ENCODE measurements at regions not wholly inside any gene's neighbourhood (a gene's known extent, or its start where the extent isn't known, plus 50 kb on each side); places are given as distances from the start of the nearest gene placed in this dataset.

- DNase-seq (ENCODE audit: low spot score) = no peak
These were observed 515.3 kb downstream of the EPHB1 start for GRCh38 chr3:135310317-135310716.

- DNase-seq (ENCODE audit: low spot score) = no peak
These were observed 516.6 kb downstream of the EPHB1 start for GRCh38 chr3:135311699-135312098.

- DNase-seq (ENCODE audit: low spot score) = no peak
These were observed 519.2 kb downstream of the EPHB1 start for GRCh38 chr3:135314237-135314636.

- DNase-seq (ENCODE audit: low spot score) = no peak
These were observed 529.2 kb downstream of the EPHB1 start for GRCh38 chr3:135324301-135324700.

- DNase-seq (ENCODE audit: low spot score) = no peak
These were observed 530.0 kb downstream of the EPHB1 start for GRCh38 chr3:135325096-135325495.

- no peak for DNase-seq (ENCODE audit: low spot score)
These were observed 530.7 kb downstream of the EPHB1 start for GRCh38 chr3:135325726-135326235.

GRCh38 chr3:135326851-135327250 lies 531.8 kb downstream of the EPHB1 start:
- no peak for DNase-seq (ENCODE audit: low spot score)

- no peak for DNase-seq (ENCODE audit: low spot score)
These were observed 533.0 kb downstream of the EPHB1 start for GRCh38 chr3:135328036-135328435.

- peak; percentile 9 for DNase-seq (ENCODE audit: low spot score)
These were observed 534.4 kb downstream of the EPHB1 start for GRCh38 chr3:135329479-135329878.

- DNase-seq (ENCODE audit: low spot score) = no peak
These were observed 542.1 kb downstream of the EPHB1 start for GRCh38 chr3:135337192-135337591.

- no peak for DNase-seq (ENCODE audit: low spot score)
These were observed 553.6 kb downstream of the EPHB1 start for GRCh38 chr3:135348690-135349089.

GRCh38 chr3:135349254-135349948 lies 554.3 kb downstream of the EPHB1 start:
- DNase-seq (ENCODE audit: low spot score) = no peak

- DNase-seq (ENCODE audit: low spot score) = no peak
These were observed 557.2 kb downstream of the EPHB1 start for GRCh38 chr3:135352213-135352612.

GRCh38 chr3:135362889-135363288 lies 567.8 kb downstream of the EPHB1 start:
- DNase-seq (ENCODE audit: low spot score) = no peak

GRCh38 chr3:135364676-135365075 lies 569.6 kb downstream of the EPHB1 start:
- no peak for DNase-seq (ENCODE audit: low spot score)

- no peak for DNase-seq (ENCODE audit: low spot score)
These were observed 571.8 kb downstream of the EPHB1 start for GRCh38 chr3:135366816-135367215.

- no peak for DNase-seq (ENCODE audit: low spot score)
These were observed 573.3 kb downstream of the EPHB1 start for GRCh38 chr3:135368316-135368715.

GRCh38 chr3:135368781-135369180 lies 573.7 kb downstream of the EPHB1 start:
- no peak for DNase-seq (ENCODE audit: low spot score)

- DNase-seq (ENCODE audit: low spot score) = no peak
These were observed 579.5 kb downstream of the EPHB1 start for GRCh38 chr3:135374571-135374970.

- no peak for DNase-seq (ENCODE audit: low spot score)
These were observed 583.3 kb upstream of the PPP2R3A start for GRCh38 chr3:135382188-135382587.

- no peak for DNase-seq (ENCODE audit: low spot score)
These were observed 582.9 kb upstream of the PPP2R3A start for GRCh38 chr3:135382621-135383020.

- peak; percentile 21 for DNase-seq (ENCODE audit: low spot score)
These were observed 582.2 kb upstream of the PPP2R3A start for GRCh38 chr3:135383301-135383700.

GRCh38 chr3:135392151-135392550 lies 573.4 kb upstream of the PPP2R3A start:
- DNase-seq (ENCODE audit: low spot score) = no peak

GRCh38 chr3:135393159-135393558 lies 572.4 kb upstream of the PPP2R3A start:
- DNase-seq (ENCODE audit: low spot score) = no peak

All from Ammon's horn (tissue), 1 donor.